Fibroblast of mammary gland (primary cell): ENCODE measurements at regions not wholly inside any gene's neighbourhood (a gene's known extent, or its start where the extent isn't known, plus 50 kb on each side); places are given as distances from the start of the nearest gene placed in this dataset.
A peak's percentile ranks its signal among the peaks of the same experiment; 100 is the strongest.

Experiments
- DNase-seq: peaks from one replicate; pipeline ENCODE4 v3.0.0-alpha.2; 2010; ENCODE audit warnings: low read depth
- H3K4me3 ChIP-seq: 2 replicates; pipeline ENCODE4 v1.5.1; 2011; ENCODE audit warnings: low read depth, mild to moderate bottlenecking, low read length, moderate library complexity; ENCODE audit not compliant: control insufficient read depth
- CTCF ChIP-seq: conservative IDR thresholded peaks from 2 replicates; pipeline ENCODE4 v1.5.1; 2011; ENCODE audit warnings: low read depth, low read length, inconsistent platforms; ENCODE audit not compliant: control insufficient read depth, insufficient read depth

GRCh38 chr5:91977579-91977978, 594.5 kb upstream of the ARRDC3 start:
- H3K4me3 ChIP-seq: no peak overlapping the region
- TF ChIP-seq CTCF: no peak
- DNase-seq: no peak

GRCh38 chr5:91976451-91976850, 593.3 kb upstream of the ARRDC3 start:
- H3K4me3 ChIP-seq: no peak overlapping the region
- no peak for TF ChIP-seq CTCF
- DNase-seq: no peak

- no peak overlapping the region for H3K4me3 ChIP-seq
- no peak for DNase-seq
- no peak for TF ChIP-seq CTCF
These were observed 580.0 kb upstream of the ARRDC3 start for GRCh38 chr5:91963166-91963565.

DNA sequence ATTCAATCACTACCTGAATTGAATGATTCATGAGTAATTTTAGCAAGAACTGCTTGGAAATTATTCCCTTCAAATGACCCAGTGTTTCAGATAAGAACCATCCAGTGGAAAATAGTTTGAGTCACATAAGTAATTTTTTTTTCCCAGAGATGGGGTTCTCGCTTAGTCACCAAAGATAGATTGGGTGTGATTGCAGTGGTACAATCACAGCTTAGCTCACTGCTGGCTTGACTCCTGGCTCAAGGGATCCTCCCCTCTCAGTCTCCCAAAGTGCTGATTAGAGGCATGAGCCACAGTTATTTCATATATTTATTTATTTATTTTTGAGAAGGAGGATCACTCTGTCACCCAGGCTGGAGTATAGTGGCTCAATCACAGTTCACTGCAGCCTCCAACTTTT, 574.5 kb upstream of the ARRDC3 start:
- no peak for TF ChIP-seq CTCF
- peak; percentile 66 for DNase-seq
- no peak overlapping the region for H3K4me3 ChIP-seq

- H3K4me3 ChIP-seq: no peak overlapping the region
- no peak for DNase-seq
- no peak for TF ChIP-seq CTCF
These were observed 573.6 kb upstream of the ARRDC3 start for GRCh38 chr5:91956738-91957137.

- H3K4me3 ChIP-seq: no peak overlapping the region
- no peak for DNase-seq
- no peak for TF ChIP-seq CTCF
These were observed 572.5 kb upstream of the ARRDC3 start for GRCh38 chr5:91955610-91956009.

- H3K4me3 ChIP-seq: no peak overlapping the region
- DNase-seq: no peak
- TF ChIP-seq CTCF: no peak
These were observed 571.0 kb upstream of the ARRDC3 start for GRCh38 chr5:91954136-91954535.
